WTC11 (cell line): ENCODE measurements at regions not wholly inside any gene's neighbourhood (a gene's known extent, or its start where the extent isn't known, plus 50 kb on each side); places are given as distances from the start of the nearest gene placed in this dataset.

Source experiments
- ATAC-seq: fragments of 200-7000 bp; cut with Tn5 transposase; 2 replicates; pipeline ENCODE4 v1.10.0; 2021; ENCODE audit warnings: mild to moderate bottlenecking, moderate library complexity
- CTCF ChIA-PET: fragments of 300-600 bp; sonication (Branson Sonifier 250); formaldehyde crosslinking; loops from one replicate; lab custom pipeline; 2021; ENCODE audit warnings: antibody characterized with exemption; lab: Charles Lee
- POLR2A ChIA-PET: fragments of 350-600 bp; sonication (Branson Sonifier 250); formaldehyde crosslinking; loops from one replicate; lab custom pipeline; 2021; ENCODE audit warnings: antibody characterized with exemption; lab: Charles Lee
- DNase-seq: peaks from one replicate; pipeline ENCODE4 v3.0.0; 2021; ENCODE audit warnings: low spot score
- H3K27ac Mint-ChIP-seq: 2 replicates; pipeline ENCODE4 v1.8.0; 2021; ENCODE audit warnings: mixed read lengths
- H3K27me3 Mint-ChIP-seq: 2 replicates; pipeline ENCODE4 v1.8.0; 2021; ENCODE audit warnings: low read depth, mild to moderate bottlenecking, moderate library complexity, mixed read lengths
- H3K36me3 Mint-ChIP-seq: 2 replicates; pipeline ENCODE4 v1.8.0; 2021; ENCODE audit warnings: mixed read lengths
- H3K4me1 Mint-ChIP-seq: 2 replicates; pipeline ENCODE4 v1.8.0; 2022; ENCODE audit warnings: mixed read lengths
- H3K4me3 Mint-ChIP-seq: 2 replicates; pipeline ENCODE4 v1.8.0; 2021; ENCODE audit warnings: mild to moderate bottlenecking, moderate library complexity, mixed read lengths
- H3K9me3 Mint-ChIP-seq: 2 replicates; pipeline ENCODE4 v1.8.0; 2021; ENCODE audit warnings: mixed read lengths
- ATF1 ChIP-seq: sonication (generic); formaldehyde crosslinking; IDR thresholded peaks from 2 replicates; pipeline ENCODE4 v1.8.1; 2023; ENCODE audit warnings: mild to moderate bottlenecking, moderate library complexity, missing genetic modification reagents
- ATF2 ChIP-seq: sonication (generic); formaldehyde crosslinking; IDR thresholded peaks from 2 replicates; pipeline ENCODE4 v1.8.1; 2022; ENCODE audit warnings: low read depth, missing genetic modification reagents, borderline replicate concordance
- ATF3 ChIP-seq: sonication (generic); formaldehyde crosslinking; conservative IDR thresholded peaks from 2 replicates; pipeline ENCODE4 v1.8.1; 2022; ENCODE audit warnings: mild to moderate bottlenecking, missing genetic modification reagents
- E2F1 ChIP-seq: sonication (generic); formaldehyde crosslinking; IDR thresholded peaks from 2 replicates; pipeline ENCODE4 v1.8.0; 2022; ENCODE audit warnings: mild to moderate bottlenecking, missing genetic modification reagents
- ESRRA ChIP-seq: sonication (generic); formaldehyde crosslinking; IDR thresholded peaks from 2 replicates; pipeline ENCODE4 v1.8.1; 2022; ENCODE audit warnings: mild to moderate bottlenecking, missing genetic modification reagents, borderline replicate concordance
- FOXK1 ChIP-seq: sonication (generic); formaldehyde crosslinking; IDR thresholded peaks from 2 replicates; pipeline ENCODE4 v1.8.0; 2022; ENCODE audit warnings: mild to moderate bottlenecking, moderate library complexity, missing genetic modification reagents
- FOXP1 ChIP-seq: sonication (generic); formaldehyde crosslinking; IDR thresholded peaks from 2 replicates; pipeline ENCODE4 v1.8.0; 2022; ENCODE audit warnings: missing genetic modification reagents, mild to moderate bottlenecking, moderate library complexity, borderline replicate concordance
- JUN ChIP-seq: sonication (generic); formaldehyde crosslinking; IDR thresholded peaks from 2 replicates; pipeline ENCODE4 v1.8.0; 2023; ENCODE audit warnings: mild to moderate bottlenecking, missing genetic modification reagents
- NR1H2 ChIP-seq: sonication (generic); formaldehyde crosslinking; IDR thresholded peaks from 2 replicates; pipeline ENCODE4 v1.9.0; 2021; ENCODE audit warnings: mild to moderate bottlenecking, moderate library complexity, missing genetic modification reagents
- NR3C1 ChIP-seq: sonication (generic); formaldehyde crosslinking; conservative IDR thresholded peaks from 2 replicates; pipeline ENCODE4 v1.8.1; 2023; ENCODE audit warnings: low read depth, mild to moderate bottlenecking, missing genetic modification reagents
- OVOL2 ChIP-seq: fragments of 250-450 bp; sonication (Bioruptor Pico); IDR thresholded peaks from 2 replicates; pipeline ENCODE4 v1.9.0; 2021; ENCODE audit warnings: mild to moderate bottlenecking, borderline replicate concordance
- SMAD3 ChIP-seq: sonication (generic); formaldehyde crosslinking; IDR thresholded peaks from 2 replicates; pipeline ENCODE4 v1.8.0; 2022; ENCODE audit warnings: missing genetic modification reagents, mild to moderate bottlenecking, borderline replicate concordance
- SMAD4 ChIP-seq: sonication (generic); formaldehyde crosslinking; IDR thresholded peaks from 2 replicates; pipeline ENCODE4 v1.8.0; 2022; ENCODE audit warnings: mild to moderate bottlenecking, missing genetic modification reagents
- TEAD1 ChIP-seq: sonication (generic); formaldehyde crosslinking; IDR thresholded peaks from 2 replicates; pipeline ENCODE4 v1.8.0; 2022; ENCODE audit warnings: mild to moderate bottlenecking, missing genetic modification reagents
- TP53 ChIP-seq: sonication (generic); formaldehyde crosslinking; IDR thresholded peaks from 2 replicates; pipeline ENCODE4 v1.8.1; 2023; ENCODE audit warnings: mild to moderate bottlenecking, missing genetic modification reagents
- USF2 ChIP-seq: sonication (generic); formaldehyde crosslinking; IDR thresholded peaks from 2 replicates; pipeline ENCODE4 v1.8.1; 2023; ENCODE audit warnings: mild to moderate bottlenecking, missing genetic modification reagents, moderate library complexity
- ZBTB43 ChIP-seq: sonication (generic); formaldehyde crosslinking; IDR thresholded peaks from 2 replicates; pipeline ENCODE4 v1.8.1; 2023; ENCODE audit warnings: mild to moderate bottlenecking, missing genetic modification reagents
- ZNF138 ChIP-seq: sonication (generic); formaldehyde crosslinking; conservative IDR thresholded peaks from 2 replicates; pipeline ENCODE4 v1.8.1; 2022; ENCODE audit warnings: mild to moderate bottlenecking, moderate library complexity, missing genetic modification reagents
- ZNF317 ChIP-seq: sonication (generic); formaldehyde crosslinking; IDR thresholded peaks from 2 replicates; pipeline ENCODE4 v1.8.1; 2023; ENCODE audit warnings: low read depth, mild to moderate bottlenecking, moderate library complexity, missing genetic modification reagents, borderline replicate concordance
- ZNF423 ChIP-seq: fragments of 250-450 bp; sonication (Bioruptor Pico); IDR thresholded peaks from 2 replicates; pipeline ENCODE4 v2.1.2; 2022; ENCODE audit warnings: mild to moderate bottlenecking, moderate library complexity
- ZSCAN18 ChIP-seq: fragments of 250-450 bp; sonication (Bioruptor Pico); IDR thresholded peaks from 2 replicates; pipeline ENCODE4 v2.1.2; 2022; ENCODE audit warnings: mild to moderate bottlenecking, moderate library complexity
- TF ChIP-seq, protein P1 (sequence below): sonication (generic); formaldehyde crosslinking; IDR thresholded peaks from 2 replicates; pipeline ENCODE4 v1.8.0; 2022; ENCODE audit warnings: mild to moderate bottlenecking, missing genetic modification reagents
- TF ChIP-seq, protein P2 (sequence below): sonication (generic); formaldehyde crosslinking; IDR thresholded peaks from 2 replicates; pipeline ENCODE4 v1.8.1; 2022; ENCODE audit warnings: low read depth, mild to moderate bottlenecking, moderate library complexity, missing genetic modification reagents, borderline replicate concordance

GRCh38 chr10:83925133-83925532 lies 214.2 kb upstream of the GHITM start:
- Mint-ChIP-seq H3K36me3 (no peaks in the 10 kb centered on the region), H3K27ac (no peak overlapping the region), H3K4me1 (peaks cover 47% of the 10 kb centered on the region), H3K4me3 (peak overlapping the region; percentile 3; the same call in 1 of the 2 replicates), H3K9me3 (no peaks in the 10 kb centered on the region), H3K27me3 (peaks cover 5% of the 10 kb centered on the region; the same call in 1 of the 2 replicates)
- ChIA-PET CTCF (no interaction called here), POLR2A (no interaction called here)
- DNase-seq (peak; percentile 36), ATAC-seq (peak; percentile 86)
- no peak for TF ChIP-seq ESRRA (CRISPR knock-in tag)
- no peak for TF ChIP-seq NR3C1
- TF ChIP-seq, protein P1, sequence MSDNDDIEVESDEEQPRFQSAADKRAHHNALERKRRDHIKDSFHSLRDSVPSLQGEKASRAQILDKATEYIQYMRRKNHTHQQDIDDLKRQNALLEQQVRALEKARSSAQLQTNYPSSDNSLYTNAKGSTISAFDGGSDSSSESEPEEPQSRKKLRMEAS, result peak; percentile 47; the same call in 1 of the 2 replicates
- TF ChIP-seq USF2 (CRISPR knock-in tag), result peak; percentile 58; the same call in 1 of the 2 replicates
- TF ChIP-seq ZNF423 (CRISPR knock-in tag), result peak; percentile 92
- no peak for TF ChIP-seq ZBTB43 (CRISPR knock-in tag)
- peak; percentile 50; the same call in 1 of the 2 replicates for TF ChIP-seq TEAD1
- TF ChIP-seq ZSCAN18 (CRISPR knock-in tag), result 0 out of 2 replicates have a peak, but pooled peaks have one; percentile 18
- TF ChIP-seq ZNF138, result no peak
- TF ChIP-seq ATF2 (CRISPR knock-in tag), result no peak
- TF ChIP-seq TP53 (CRISPR knock-in tag), result no peak

DNA sequence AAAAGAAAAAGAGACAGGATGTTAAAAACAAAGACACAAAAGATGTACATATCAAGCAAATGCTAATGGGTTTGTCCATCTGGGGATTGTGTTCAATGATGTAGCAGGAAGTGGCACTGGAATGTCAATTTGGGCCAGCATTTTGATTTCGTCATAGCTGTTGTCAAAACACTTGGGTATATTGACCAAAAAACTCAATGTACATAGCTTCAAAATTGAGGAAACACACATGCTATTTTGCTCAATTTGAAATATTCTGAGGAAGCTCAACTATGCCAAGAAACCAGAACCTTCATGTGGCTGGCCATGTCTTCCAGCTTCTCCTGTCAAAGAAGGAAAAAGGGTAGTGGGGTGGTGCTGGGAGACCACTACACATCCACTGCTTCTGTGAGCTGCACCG lies 212.7 kb upstream of the GHITM start:
- Mint-ChIP-seq H3K36me3 (no peaks in the 10 kb centered on the region), H3K27me3 (peaks cover 4% of the 10 kb centered on the region; the same call in 1 of the 2 replicates), H3K9me3 (no peaks in the 10 kb centered on the region; the same call in 1 of the 2 replicates), H3K4me1 (peaks cover 50% of the 10 kb centered on the region), H3K27ac (no peak overlapping the region), H3K4me3 (no peak overlapping the region)
- DNase-seq, result no peak
- TF ChIP-seq FOXP1 (CRISPR knock-in tag) (no peak), OVOL2 (CRISPR knock-in tag) (no peak), NR3C1 (no peak), FOXK1 (CRISPR knock-in tag) (no peak), SMAD3 (CRISPR knock-in tag) (no peak), E2F1 (CRISPR knock-in tag) (no peak), NR1H2 (CRISPR knock-in tag) (no peak), ATF1 (CRISPR knock-in tag) (no peak), ZSCAN18 (CRISPR knock-in tag) (no peak), ZNF317 (CRISPR knock-in tag) (no peak), ATF3 (no peak), ESRRA (CRISPR knock-in tag) (no peak), JUN (CRISPR knock-in tag) (no peak), SMAD4 (CRISPR knock-in tag) (no peak)
- TF ChIP-seq, protein P1, result no peak
- TF ChIP-seq, protein P2, sequence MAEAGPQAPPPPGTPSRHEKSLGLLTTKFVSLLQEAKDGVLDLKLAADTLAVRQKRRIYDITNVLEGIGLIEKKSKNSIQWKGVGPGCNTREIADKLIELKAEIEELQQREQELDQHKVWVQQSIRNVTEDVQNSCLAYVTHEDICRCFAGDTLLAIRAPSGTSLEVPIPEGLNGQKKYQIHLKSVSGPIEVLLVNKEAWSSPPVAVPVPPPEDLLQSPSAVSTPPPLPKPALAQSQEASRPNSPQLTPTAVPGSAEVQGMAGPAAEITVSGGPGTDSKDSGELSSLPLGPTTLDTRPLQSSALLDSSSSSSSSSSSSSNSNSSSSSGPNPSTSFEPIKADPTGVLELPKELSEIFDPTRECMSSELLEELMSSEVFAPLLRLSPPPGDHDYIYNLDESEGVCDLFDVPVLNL, result no peak
- POLR2A ChIA-PET, result no interaction called here
- CTCF ChIA-PET, result interaction anchor here (1.1 kb wide), 1 partner anchor 9 kb away, joined by 5 read pairs; no protein-coding TSS in a partner anchor
- ATAC-seq, result no peak
